ENCODE measurements at regions not wholly inside any gene's neighbourhood (a gene's known extent, or its start where the extent isn't known, plus 50 kb on each side); places are given as distances from the start of the nearest gene placed in this dataset.
"Not testable (repeated sequence)": the region's sequence is repeated elsewhere in the genome, so short reads cannot be mapped to it uniquely, and the experiment has no call there.

- TF ChIP-seq, protein P1, sequence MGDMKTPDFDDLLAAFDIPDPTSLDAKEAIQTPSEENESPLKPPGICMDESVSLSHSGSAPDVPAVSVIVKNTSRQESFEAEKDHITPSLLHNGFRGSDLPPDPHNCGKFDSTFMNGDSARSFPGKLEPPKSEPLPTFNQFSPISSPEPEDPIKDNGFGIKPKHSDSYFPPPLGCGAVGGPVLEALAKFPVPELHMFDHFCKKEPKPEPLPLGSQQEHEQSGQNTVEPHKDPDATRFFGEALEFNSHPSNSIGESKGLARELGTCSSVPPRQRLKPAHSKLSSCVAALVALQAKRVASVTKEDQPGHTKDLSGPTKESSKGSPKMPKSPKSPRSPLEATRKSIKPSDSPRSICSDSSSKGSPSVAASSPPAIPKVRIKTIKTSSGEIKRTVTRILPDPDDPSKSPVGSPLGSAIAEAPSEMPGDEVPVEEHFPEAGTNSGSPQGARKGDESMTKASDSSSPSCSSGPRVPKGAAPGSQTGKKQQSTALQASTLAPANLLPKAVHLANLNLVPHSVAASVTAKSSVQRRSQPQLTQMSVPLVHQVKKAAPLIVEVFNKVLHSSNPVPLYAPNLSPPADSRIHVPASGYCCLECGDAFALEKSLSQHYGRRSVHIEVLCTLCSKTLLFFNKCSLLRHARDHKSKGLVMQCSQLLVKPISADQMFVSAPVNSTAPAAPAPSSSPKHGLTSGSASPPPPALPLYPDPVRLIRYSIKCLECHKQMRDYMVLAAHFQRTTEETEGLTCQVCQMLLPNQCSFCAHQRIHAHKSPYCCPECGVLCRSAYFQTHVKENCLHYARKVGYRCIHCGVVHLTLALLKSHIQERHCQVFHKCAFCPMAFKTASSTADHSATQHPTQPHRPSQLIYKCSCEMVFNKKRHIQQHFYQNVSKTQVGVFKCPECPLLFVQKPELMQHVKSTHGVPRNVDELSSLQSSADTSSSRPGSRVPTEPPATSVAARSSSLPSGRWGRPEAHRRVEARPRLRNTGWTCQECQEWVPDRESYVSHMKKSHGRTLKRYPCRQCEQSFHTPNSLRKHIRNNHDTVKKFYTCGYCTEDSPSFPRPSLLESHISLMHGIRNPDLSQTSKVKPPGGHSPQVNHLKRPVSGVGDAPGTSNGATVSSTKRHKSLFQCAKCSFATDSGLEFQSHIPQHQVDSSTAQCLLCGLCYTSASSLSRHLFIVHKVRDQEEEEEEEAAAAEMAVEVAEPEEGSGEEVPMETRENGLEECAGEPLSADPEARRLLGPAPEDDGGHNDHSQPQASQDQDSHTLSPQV (IDR thresholded peaks at IDR 0.05): no peak
- TF ChIP-seq PBX3 (IDR thresholded peaks at IDR 0.05; ENCODE audit: insufficient replicate concordance, low read depth, low read length) (no peak), CHD2 (IDR thresholded peaks at IDR 0.05; ENCODE audit: borderline replicate concordance, low read depth, low read length) (no peak), CEBPB (IDR thresholded peaks at IDR 0.05; ENCODE audit: borderline replicate concordance in 1 of 2, low read depth in 2 of 2, low read length in 2 of 2) (no peak)
- in situ Hi-C loops (cut with MboI) (no loop called here), intact Hi-C loops (cut with micrococcal nuclease; ENCODE audit: unreplicated experiment) (no loop called here)
- Histone ChIP-seq H3K27me3 (replicated peaks in 1 of 2; ENCODE audit: control insufficient read depth in 2 of 2, insufficient read depth in 2 of 2, low read length in 1 of 2) (no peaks in the 10 kb centered on the region), H3K9me3 (replicated peaks; ENCODE audit: control insufficient read depth, insufficient read depth, low read length) (no peaks in the 10 kb centered on the region), H3K27ac (ENCODE audit: control insufficient read depth, insufficient read depth) (no peak overlapping the region), H3K79me2 (ENCODE audit: control insufficient read depth, insufficient read depth, low read length) (no peaks in the 10 kb centered on the region), H3K4me1 (ENCODE audit: control insufficient read depth, insufficient read depth, low read length) (no peaks in the 10 kb centered on the region), H4K20me1 (ENCODE audit: control insufficient read depth, insufficient read depth) (no peaks in the 10 kb centered on the region), H3K36me3 (ENCODE audit: control insufficient read depth in 2 of 2, insufficient read depth in 2 of 2, low read length in 1 of 2) (no peaks in the 10 kb centered on the region), H3K4me3 (no peak overlapping the region), H3K9ac (ENCODE audit: control insufficient read depth, insufficient read depth, low read length) (no peak overlapping the region), H3K4me2 (ENCODE audit: control insufficient read depth, insufficient read depth) (no peak overlapping the region), H2AFZ (ENCODE audit: control insufficient read depth, low read depth, low read length) (no peak overlapping the region)
- SMC1A ChIA-PET (ENCODE audit: uncharacterized antibody, unreplicated experiment): interaction anchor here (1.6 kb wide), 1 partner anchor 15 kb away, joined by 4 read pairs; no protein-coding TSS in a partner anchor
- CTCF ChIA-PET: no interaction called here
- FAIRE-seq (no peak), ATAC-seq (no peak), DNase-seq (ENCODE audit: low read depth, low spot score) (no peak)
- WGBS (ENCODE audit: insufficient coverage, insufficient replicate concordance, low lambda C conversion rate, missing lambda C conversion rate): 0% methylated on average over 3 of the region's 3 CpGs
- BruUV-seq (replicated peaks): no TSS peak
- POLR2A ChIA-PET: no interaction called here
- RAD21 ChIA-PET (ENCODE audit: unreplicated experiment): no interaction called here
Observed at GRCh38 chr11:81772166-81772565, 961.5 kb downstream of the FAM181B start.

DNA sequence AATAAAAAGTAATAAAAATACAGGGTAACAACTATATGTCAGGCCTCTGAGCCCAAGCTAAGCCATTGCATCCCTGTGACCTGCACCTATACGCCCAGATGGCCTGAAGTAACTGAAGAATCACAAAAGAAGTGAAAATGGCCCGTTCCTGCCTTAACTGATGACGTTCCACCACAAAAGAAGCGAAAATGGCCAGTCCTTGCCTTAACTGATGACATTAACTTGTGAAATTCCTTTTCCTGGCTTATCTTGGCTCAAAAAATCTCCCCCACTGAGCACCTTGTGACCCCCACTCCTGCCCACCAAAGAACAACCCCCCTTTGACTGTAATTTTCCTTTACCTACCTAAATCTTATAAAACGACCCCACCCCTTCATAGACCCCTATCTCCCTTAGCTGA is 963.8 kb downstream of the FAM181B start:
- H3K4me1 ChIP-seq (ENCODE audit: control insufficient read depth, insufficient read depth, low read length); BruUV-seq (replicated peaks); CTCF ChIA-PET; H3K9me3 ChIP-seq (replicated peaks; ENCODE audit: control insufficient read depth, insufficient read depth, low read length); ATAC-seq; DNase-seq (ENCODE audit: low read depth, low spot score); intact Hi-C loops (cut with micrococcal nuclease; ENCODE audit: unreplicated experiment); H3K4me3 ChIP-seq; FAIRE-seq; H4K20me1 ChIP-seq (ENCODE audit: control insufficient read depth, insufficient read depth); H3K27me3 ChIP-seq (replicated peaks in 1 of 2; ENCODE audit: control insufficient read depth in 2 of 2, insufficient read depth in 2 of 2, low read length in 1 of 2); H3K4me2 ChIP-seq (ENCODE audit: control insufficient read depth, insufficient read depth); RAD21 ChIA-PET (ENCODE audit: unreplicated experiment); H2AFZ ChIP-seq (ENCODE audit: control insufficient read depth, low read depth, low read length); in situ Hi-C loops (cut with MboI); H3K9ac ChIP-seq (ENCODE audit: control insufficient read depth, insufficient read depth, low read length); H3K27ac ChIP-seq (ENCODE audit: control insufficient read depth, insufficient read depth); H3K36me3 ChIP-seq (ENCODE audit: control insufficient read depth in 2 of 2, insufficient read depth in 2 of 2, low read length in 1 of 2); POLR2A ChIA-PET; H3K79me2 ChIP-seq (ENCODE audit: control insufficient read depth, insufficient read depth, low read length): not testable (repeated sequence)
- SMC1A ChIA-PET (ENCODE audit: uncharacterized antibody, unreplicated experiment): interaction anchor here (0.7 kb wide), 1 partner anchor 324 kb away, joined by 3 read pairs; no protein-coding TSS in a partner anchor
- 0% methylated on average over 4 of the region's 5 CpGs for WGBS (ENCODE audit: insufficient coverage, insufficient replicate concordance, low lambda C conversion rate, missing lambda C conversion rate)
